OCI-LY3 (cell line): ENCODE measurements at regions not wholly inside any gene's neighbourhood (a gene's known extent, or its start where the extent isn't known, plus 50 kb on each side); places are given as distances from the start of the nearest gene placed in this dataset.

ENCODE experiments used
- EZH2phosphoT487 ChIP-seq: fragments of 200-600 bp; shearing (Covaris generic); IDR thresholded peaks from 2 replicates; pipeline ENCODE4 v1.6.1; 2018; ENCODE audit warnings: antibody characterized with exemption, mixed run types, low read depth
- TF ChIP-seq, protein P1 (sequence below): fragments of 200-600, 300-600 bp; sonication (generic); IDR thresholded peaks from 2 replicates; pipeline ENCODE4 v1.5.1; 2014; ENCODE audit warnings: antibody characterized with exemption, low read length, low read depth

DNA sequence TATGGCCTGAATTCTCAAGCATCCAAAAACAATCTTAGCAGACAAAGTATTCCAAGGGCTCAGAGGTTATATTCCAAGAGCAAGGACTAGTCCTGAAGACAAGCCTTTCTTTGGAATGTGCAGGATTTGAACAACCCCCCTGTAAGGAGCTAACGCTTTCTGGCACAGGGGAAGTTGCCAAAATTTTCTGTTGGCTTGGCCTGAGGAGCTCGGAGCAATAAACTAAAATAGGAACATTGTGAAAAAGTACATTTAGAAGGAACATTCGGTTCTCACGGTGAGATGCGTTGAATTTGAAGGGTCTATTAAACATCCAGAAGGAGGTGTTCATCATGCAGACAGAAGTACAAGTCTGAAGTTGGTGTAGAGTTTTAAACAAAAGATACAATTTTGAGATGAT lies 1030.5 kb upstream of the CELF2 start:
- TF ChIP-seq EZH2phosphoT487: no peak
- TF ChIP-seq, protein P1, sequence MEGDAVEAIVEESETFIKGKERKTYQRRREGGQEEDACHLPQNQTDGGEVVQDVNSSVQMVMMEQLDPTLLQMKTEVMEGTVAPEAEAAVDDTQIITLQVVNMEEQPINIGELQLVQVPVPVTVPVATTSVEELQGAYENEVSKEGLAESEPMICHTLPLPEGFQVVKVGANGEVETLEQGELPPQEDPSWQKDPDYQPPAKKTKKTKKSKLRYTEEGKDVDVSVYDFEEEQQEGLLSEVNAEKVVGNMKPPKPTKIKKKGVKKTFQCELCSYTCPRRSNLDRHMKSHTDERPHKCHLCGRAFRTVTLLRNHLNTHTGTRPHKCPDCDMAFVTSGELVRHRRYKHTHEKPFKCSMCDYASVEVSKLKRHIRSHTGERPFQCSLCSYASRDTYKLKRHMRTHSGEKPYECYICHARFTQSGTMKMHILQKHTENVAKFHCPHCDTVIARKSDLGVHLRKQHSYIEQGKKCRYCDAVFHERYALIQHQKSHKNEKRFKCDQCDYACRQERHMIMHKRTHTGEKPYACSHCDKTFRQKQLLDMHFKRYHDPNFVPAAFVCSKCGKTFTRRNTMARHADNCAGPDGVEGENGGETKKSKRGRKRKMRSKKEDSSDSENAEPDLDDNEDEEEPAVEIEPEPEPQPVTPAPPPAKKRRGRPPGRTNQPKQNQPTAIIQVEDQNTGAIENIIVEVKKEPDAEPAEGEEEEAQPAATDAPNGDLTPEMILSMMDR: no peak
